AG04450 (cell line): ENCODE measurements at regions not wholly inside any gene's neighbourhood (a gene's known extent, or its start where the extent isn't known, plus 50 kb on each side); places are given as distances from the start of the nearest gene placed in this dataset.

Source experiments
- CTCF ChIA-PET: fragments of 300-600, 350-600 bp; formaldehyde crosslinking; extraction: SDS; loops from one replicate; lab custom pipeline; 2022; ENCODE audit warnings: antibody characterized with exemption, inconsistent platforms; lab: Charles Lee
- POLR2A ChIA-PET: fragments of 350-600 bp; formaldehyde crosslinking; extraction: SDS; loops from one replicate; lab custom pipeline; 2021; ENCODE audit warnings: antibody characterized with exemption, inconsistent platforms; lab: Yijun Ruan, JAX
- DNase-seq: peaks from one replicate; pipeline ENCODE4 v3.0.0-alpha.2; 2011; ENCODE audit warnings: low read depth, low spot score
- H3K27ac ChIP-seq: one replicate; pipeline ENCODE4 v1.5.1; 2012; ENCODE audit warnings: low read depth, low read length, control low read depth
- H3K27me3 ChIP-seq: one replicate; pipeline ENCODE4 v1.6.0; 2012; ENCODE audit warnings: low read length; ENCODE audit not compliant: control insufficient read depth, insufficient read depth
- H3K4me3 ChIP-seq: 2 replicates; pipeline ENCODE4 v1.5.1; 2011; ENCODE audit warnings: mild to moderate bottlenecking, low read depth, low read length, control low read depth
- H3K9me3 ChIP-seq: 2 replicates; pipeline ENCODE4 v1.5.1; 2012; ENCODE audit warnings: low read length; ENCODE audit not compliant: control insufficient read depth, insufficient read depth
- TF ChIP-seq, protein P1 (sequence below): IDR thresholded peaks from 2 replicates; pipeline ENCODE4 v1.5.1; 2011; ENCODE audit warnings: low read depth, low read length, control low read depth, inconsistent platforms

DNA sequence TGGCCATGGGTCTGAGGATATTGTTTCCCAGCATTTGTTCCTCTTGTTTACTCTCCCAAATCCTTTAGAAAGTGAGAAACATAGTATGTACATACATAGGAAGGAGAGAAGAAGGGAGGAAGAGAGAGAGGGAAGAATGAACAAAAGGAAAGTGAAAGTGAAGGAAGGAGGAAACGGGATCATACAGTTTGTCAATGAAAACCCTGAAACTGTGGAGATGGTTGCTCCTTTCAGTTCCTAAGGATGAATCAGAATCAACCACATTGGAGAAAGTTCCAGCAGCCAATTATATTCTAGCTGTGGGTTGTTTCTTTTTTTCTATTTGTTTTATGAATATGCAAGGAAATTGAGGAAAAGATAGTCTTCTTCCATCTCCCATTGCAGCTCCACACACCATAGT is 396.5 kb downstream of the MLLT3 start:
- Histone ChIP-seq H3K9me3 (no peaks in the 10 kb centered on the region), H3K4me3 (peak overlapping the region; percentile 28; the same call in 1 of the 2 replicates), H3K27ac (no peak overlapping the region), H3K27me3 (no peaks in the 10 kb centered on the region)
- ChIA-PET CTCF (no interaction called here), POLR2A (no interaction called here)
- no peak for DNase-seq
- TF ChIP-seq, protein P1, sequence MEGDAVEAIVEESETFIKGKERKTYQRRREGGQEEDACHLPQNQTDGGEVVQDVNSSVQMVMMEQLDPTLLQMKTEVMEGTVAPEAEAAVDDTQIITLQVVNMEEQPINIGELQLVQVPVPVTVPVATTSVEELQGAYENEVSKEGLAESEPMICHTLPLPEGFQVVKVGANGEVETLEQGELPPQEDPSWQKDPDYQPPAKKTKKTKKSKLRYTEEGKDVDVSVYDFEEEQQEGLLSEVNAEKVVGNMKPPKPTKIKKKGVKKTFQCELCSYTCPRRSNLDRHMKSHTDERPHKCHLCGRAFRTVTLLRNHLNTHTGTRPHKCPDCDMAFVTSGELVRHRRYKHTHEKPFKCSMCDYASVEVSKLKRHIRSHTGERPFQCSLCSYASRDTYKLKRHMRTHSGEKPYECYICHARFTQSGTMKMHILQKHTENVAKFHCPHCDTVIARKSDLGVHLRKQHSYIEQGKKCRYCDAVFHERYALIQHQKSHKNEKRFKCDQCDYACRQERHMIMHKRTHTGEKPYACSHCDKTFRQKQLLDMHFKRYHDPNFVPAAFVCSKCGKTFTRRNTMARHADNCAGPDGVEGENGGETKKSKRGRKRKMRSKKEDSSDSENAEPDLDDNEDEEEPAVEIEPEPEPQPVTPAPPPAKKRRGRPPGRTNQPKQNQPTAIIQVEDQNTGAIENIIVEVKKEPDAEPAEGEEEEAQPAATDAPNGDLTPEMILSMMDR: no peak

DNA sequence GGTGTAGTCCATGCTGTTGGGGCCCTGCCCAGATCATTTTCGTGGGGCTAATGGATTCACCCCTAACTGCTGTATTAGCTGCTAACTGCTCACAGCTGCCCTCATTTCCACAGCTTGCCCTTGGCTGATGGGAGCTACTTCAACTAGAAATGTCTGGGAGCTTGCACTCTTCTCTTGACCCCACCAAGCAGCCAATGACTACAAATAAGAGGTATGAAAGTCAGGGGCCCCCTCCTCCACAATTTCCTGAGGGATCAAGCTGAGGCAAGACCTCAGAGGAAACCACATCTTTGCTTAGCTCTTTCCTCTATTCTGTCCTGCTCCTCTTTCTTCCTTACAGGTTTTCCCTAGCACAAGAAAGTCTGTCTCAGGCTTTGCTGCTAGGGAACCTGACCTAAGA is 397.5 kb downstream of the MLLT3 start:
- Histone ChIP-seq H3K4me3 (no peak overlapping the region), H3K27me3 (no peaks in the 10 kb centered on the region), H3K27ac (no peak overlapping the region), H3K9me3 (no peaks in the 10 kb centered on the region)
- POLR2A ChIA-PET: no interaction called here
- TF ChIP-seq, protein P1: no peak
- CTCF ChIA-PET: no interaction called here
- DNase-seq: no peak

DNA sequence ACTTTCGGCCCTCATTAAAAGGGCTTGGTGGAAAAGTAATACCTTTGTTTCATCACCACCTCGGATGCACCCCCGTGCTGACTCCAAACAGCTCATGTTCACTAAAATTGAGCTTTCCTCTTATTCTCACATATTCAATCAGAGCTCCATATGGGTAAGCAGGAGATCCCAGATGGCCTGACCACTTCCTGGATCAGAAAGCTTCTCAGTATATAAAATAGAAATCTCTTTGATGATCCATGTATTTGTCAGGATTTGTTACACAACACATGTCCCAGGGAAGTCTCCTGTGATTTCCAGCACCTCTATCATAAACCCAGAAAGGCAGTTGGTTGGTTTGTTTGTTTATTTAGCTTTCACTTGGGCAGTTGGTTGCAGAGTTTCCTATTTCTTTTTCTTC is 402.0 kb downstream of the MLLT3 start:
- ChIA-PET CTCF (no interaction called here), POLR2A (no interaction called here)
- DNase-seq: no peak
- Histone ChIP-seq H3K4me3 (no peak overlapping the region), H3K9me3 (no peaks in the 10 kb centered on the region), H3K27me3 (no peaks in the 10 kb centered on the region), H3K27ac (no peak overlapping the region)
- TF ChIP-seq, protein P1: no peak

DNA sequence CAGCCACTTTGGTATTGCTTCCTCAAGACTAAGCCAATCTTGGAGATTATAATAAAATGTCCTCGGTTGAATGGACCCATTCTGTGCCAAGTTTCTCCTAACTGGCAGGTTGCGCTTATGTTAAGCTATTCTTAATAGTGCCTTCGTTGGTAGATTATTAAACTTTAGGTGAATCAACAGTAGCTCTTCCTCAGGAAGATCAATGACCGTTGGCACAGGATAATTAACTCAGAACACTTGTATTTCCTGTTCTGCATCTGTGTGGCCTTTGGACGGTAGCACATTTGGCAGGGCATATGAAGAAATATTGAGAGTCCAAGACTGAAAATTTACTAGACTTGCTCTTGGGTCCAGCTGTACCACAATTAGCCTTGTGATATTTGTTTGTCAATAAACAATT is 402.9 kb downstream of the MLLT3 start:
- TF ChIP-seq, protein P1: no peak
- no peak overlapping the region for H3K4me3 ChIP-seq
- POLR2A ChIA-PET: no interaction called here

DNA sequence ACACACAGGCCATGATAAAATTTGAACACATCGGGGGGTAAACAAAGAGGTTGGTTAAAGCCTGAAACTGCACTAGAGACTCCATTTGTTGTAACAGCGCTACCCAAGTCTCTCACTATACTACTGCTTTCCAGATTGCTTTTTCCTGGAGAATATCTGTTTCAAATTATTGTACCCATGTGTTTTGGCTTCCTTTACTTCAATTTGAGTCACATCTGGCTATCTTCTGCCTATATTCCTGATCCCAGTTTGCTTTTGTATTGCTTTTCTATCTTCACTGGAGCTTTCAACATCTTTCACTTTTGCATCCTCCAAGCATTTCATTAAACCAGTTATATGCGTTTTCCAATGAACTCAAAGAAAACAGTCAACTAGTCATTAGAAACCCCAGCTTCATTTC is 404.7 kb downstream of the MLLT3 start:
- H3K4me3 ChIP-seq: no peak overlapping the region
- POLR2A ChIA-PET: no interaction called here
- H3K27me3 ChIP-seq: no peaks in the 10 kb centered on the region
- CTCF ChIA-PET: no interaction called here
- DNase-seq: no peak
- H3K27ac ChIP-seq: no peak overlapping the region
- no peaks in the 10 kb centered on the region for H3K9me3 ChIP-seq
- TF ChIP-seq, protein P1: no peak

More for the DNA sequence above, 402.9 kb downstream of the MLLT3 start:
- Histone ChIP-seq H3K9me3 (no peaks in the 10 kb centered on the region), H3K27me3 (no peaks in the 10 kb centered on the region), H3K27ac (no peak overlapping the region)
- no peak for DNase-seq
- CTCF ChIA-PET: no interaction called here
